Pancreas (tissue), 10 donors: ENCODE measurements at regions not wholly inside any gene's neighbourhood (a gene's known extent, or its start where the extent isn't known, plus 50 kb on each side); places are given as distances from the start of the nearest gene placed in this dataset.

Experiments
- ATAC-seq, 4 donors: fragments of 200-7000 bp; cut with Tn5 transposase; one replicate each; pipeline versions ENCODE4 v1.8.0 to v1.9.1; 2020; ENCODE audit warnings: mild to moderate bottlenecking in 4 of 4, moderate library complexity in 4 of 4
- DNase-seq, 6 donors: peaks; one replicate each; pipeline ENCODE4 v3.0.0-alpha.2; 2020
- FAIRE-seq: peaks from 2 replicates; lab custom pipeline; 2012; peaks lifted over from hg19 to GRCh38; lab: Jason Lieb, UNC
- H3K27ac ChIP-seq, 4 donors: fragments of 200-600 bp; sonication (generic); 1 replicate in 3 of 4; 2 replicates in 1 of 4; pipeline versions ENCODE4 v1.5.0 to v1.8.0; 2020
- H3K27me3 ChIP-seq, 4 donors: fragments of 200-600 bp; one replicate each; pipeline ENCODE4 v1.8.0; 2021
- H3K36me3 ChIP-seq, 3 donors: fragments of 200-600 bp; sonication (generic) in 1 of 3; one replicate each; pipeline versions ENCODE4 v1.5.0 to v1.8.0; 2020 to 2021
- H3K4me1 ChIP-seq, 3 donors: fragments of 200-600 bp; one replicate each; pipeline ENCODE4 v1.8.0; 2021
- H3K4me3 ChIP-seq, 4 donors: fragments of 200-600 bp; sonication (generic) in 2 of 4; one replicate each; pipeline versions ENCODE4 v1.5.0 to v1.8.0; 2020 to 2021
- H3K9me3 ChIP-seq, 4 donors: fragments of 200-600 bp; one replicate each; pipeline ENCODE4 v1.8.0; 2021
- CTCF ChIP-seq, 4 donors: fragments of 200-600 bp; sonication (generic) in 3 of 4; IDR thresholded peaks; one replicate each; pipeline versions ENCODE4 v1.5.0 to v1.8.0; 2021; ENCODE audit warnings: antibody characterized with exemption in 4 of 4
- WGBS, 2 donors: extraction: QIAGEN DNeasy Blood & Tissue Kit; methylation state at CpG; one replicate each; pipeline ENCODE4 v1.1.7; 2013; 5-methylcytosine and 5-hydroxymethylcytosine counted together
- intact Hi-C, 3 donors: fragments of 100-400 bp; cut with DNase I; formaldehyde crosslinking; loops; one replicate each; pipeline versions ENCODE4 v1.11.1 to v1.14.2; 2022
- donor health status: healthy with polysubstance abuse.
- donor health status: DM: no; HTN: no; CAD: no; lungs with moderate emphysema.
- donor health status: DM: no; HTN: no; CAD: no.
- donor health status: control.
- donor health status: control.
- donor health status: Bipolar disorder and iron deficiency.
- donor health status: DM: yes; HTN: yes; CAD: no.
- donor health status: DM: no; HTN: no; CAD: no.
- donor health status: DM: no; HTN: no; CAD: no.
- donor health status: DM: yes; HTN: yes; CAD: no.

- no peak overlapping the region for H3K4me3 ChIP-seq
- H3K36me3 ChIP-seq: no peaks in the 10 kb centered on the region
- FAIRE-seq (no peak), ATAC-seq (no peak), DNase-seq (no peak)
- 19 to 31% methylated on average over 3 of the region's 3 CpGs for WGBS, 2 donors
- no peak overlapping the region for H3K27ac ChIP-seq
- H3K4me1 ChIP-seq: no peaks in the 10 kb centered on the region
- intact Hi-C loops: no loop called here
- no peaks in the 10 kb centered on the region for H3K9me3 ChIP-seq
- TF ChIP-seq CTCF (IDR thresholded peaks at IDR 0.05): no peak
- H3K27me3 ChIP-seq: no peaks in the 10 kb centered on the region
Observed at GRCh38 chr11:37038911-37039310, 440.9 kb upstream of the RAG2 start.

- Histone ChIP-seq H3K4me1 (no peaks in the 10 kb centered on the region), H3K27me3 (no peaks in the 10 kb centered on the region), H3K27ac (no peak overlapping the region), H3K36me3 (no peaks in the 10 kb centered on the region), H3K9me3 (no peaks in the 10 kb centered on the region), H3K4me3 (no peak overlapping the region)
- FAIRE-seq (no peak), ATAC-seq (no peak), DNase-seq (no peak)
- no peak for TF ChIP-seq CTCF (IDR thresholded peaks at IDR 0.05)
- intact Hi-C loops: no loop called here
- 43 to 55% methylated on average over 5 of the region's 5 CpGs for WGBS, 2 donors
Observed at GRCh38 chr11:37026741-37027140, 428.7 kb upstream of the RAG2 start.

GRCh38 chr11:37026326-37026725 is 428.3 kb upstream of the RAG2 start:
- WGBS, 2 donors: 17 to 25% methylated on average over 3 of the region's 3 CpGs
- no peak for TF ChIP-seq CTCF (IDR thresholded peaks at IDR 0.05)
- no peak overlapping the region for H3K27ac ChIP-seq
- ATAC-seq: no peak
- H3K27me3 ChIP-seq: no peaks in the 10 kb centered on the region
- H3K9me3 ChIP-seq: no peaks in the 10 kb centered on the region
- DNase-seq: no peak
- no peak for FAIRE-seq
- H3K4me1 ChIP-seq: no peaks in the 10 kb centered on the region
- no peak overlapping the region for H3K4me3 ChIP-seq
- no peaks in the 10 kb centered on the region for H3K36me3 ChIP-seq
- intact Hi-C loops: no loop called here

- no peak for ATAC-seq
- Histone ChIP-seq H3K27ac (no peak overlapping the region), H3K27me3 (peaks cover 0 to 6% (median 0%) of the 10 kb centered on the region in 4 donors), H3K4me1 (no peaks in the 10 kb centered on the region), H3K36me3 (no peaks in the 10 kb centered on the region), H3K9me3 (no peaks in the 10 kb centered on the region), H3K4me3 (no peak overlapping the region)
- intact Hi-C loops: no loop called here
- TF ChIP-seq CTCF (IDR thresholded peaks at IDR 0.05): no peak
- no peak for DNase-seq
- no peak for FAIRE-seq
- 64 to 79% methylated on average over 4 of the region's 4 CpGs for WGBS, 2 donors
Observed at GRCh38 chr11:37006563-37006962, 408.5 kb upstream of the RAG2 start.

GRCh38 chr11:37002831-37003230 is 404.8 kb upstream of the RAG2 start:
- no peak for FAIRE-seq
- Histone ChIP-seq H3K27me3 (no peaks in the 10 kb centered on the region), H3K27ac (no peak overlapping the region), H3K9me3 (no peaks in the 10 kb centered on the region), H3K36me3 (no peaks in the 10 kb centered on the region), H3K4me3 (no peak overlapping the region), H3K4me1 (no peaks in the 10 kb centered on the region)
- ATAC-seq: no peak
- WGBS, 2 donors: 39 to 41% methylated on average over 3 of the region's 3 CpGs
- intact Hi-C loops: no loop called here
- no peak for DNase-seq
- no peak for TF ChIP-seq CTCF (IDR thresholded peaks at IDR 0.05)
